ENCODE measurements at regions not wholly inside any gene's neighbourhood (a gene's known extent, or its start where the extent isn't known, plus 50 kb on each side); places are given as distances from the start of the nearest gene placed in this dataset.

- no peak overlapping the region for H3K4me3 ChIP-seq (ENCODE audit: low read depth, low read length)
- peak; percentile 34 for TF ChIP-seq CTCF (IDR thresholded peaks at IDR 0.05; ENCODE audit: low read depth, low read length, missing control alignments)
- no peak for DNase-seq (ENCODE audit: low read depth)
Measured at GRCh38 chr6:41442800-41443501, 103.2 kb upstream of the FOXP4 start.

GRCh38 chr6:41443616-41444525 is 102.3 kb upstream of the FOXP4 start:
- no peak for DNase-seq (ENCODE audit: low read depth)
- no peak for TF ChIP-seq CTCF (IDR thresholded peaks at IDR 0.05; ENCODE audit: low read depth, low read length, missing control alignments)
- no peak overlapping the region for H3K4me3 ChIP-seq (ENCODE audit: low read depth, low read length)

GRCh38 chr6:41445261-41445660 is 100.9 kb upstream of the FOXP4 start:
- TF ChIP-seq CTCF (IDR thresholded peaks at IDR 0.05; ENCODE audit: low read depth, low read length, missing control alignments) = no peak
- H3K4me3 ChIP-seq (ENCODE audit: low read depth, low read length) = no peak overlapping the region
- no peak for DNase-seq (ENCODE audit: low read depth)

- no peak for TF ChIP-seq CTCF (IDR thresholded peaks at IDR 0.05; ENCODE audit: low read depth, low read length, missing control alignments)
- H3K4me3 ChIP-seq (ENCODE audit: low read depth, low read length) = no peak overlapping the region
- no peak for DNase-seq (ENCODE audit: low read depth)
Measured at GRCh38 chr6:41446132-41446531, 100.0 kb upstream of the FOXP4 start.

GRCh38 chr6:41446907-41447545 is 99.2 kb upstream of the FOXP4 start:
- DNase-seq (ENCODE audit: low read depth) = no peak
- H3K4me3 ChIP-seq (ENCODE audit: low read depth, low read length) = no peak overlapping the region
- no peak for TF ChIP-seq CTCF (IDR thresholded peaks at IDR 0.05; ENCODE audit: low read depth, low read length, missing control alignments)

GRCh38 chr6:41448256-41448655 is 97.9 kb upstream of the FOXP4 start:
- TF ChIP-seq CTCF (IDR thresholded peaks at IDR 0.05; ENCODE audit: low read depth, low read length, missing control alignments) = no peak
- no peak for DNase-seq (ENCODE audit: low read depth)
- H3K4me3 ChIP-seq (ENCODE audit: low read depth, low read length) = no peak overlapping the region

All from GM12864 (cell line).